SK-N-SH treated with all-trans-retinoic acid at 6 μM for 48 hours (cell line): ENCODE measurements at regions not wholly inside any gene's neighbourhood (a gene's known extent, or its start where the extent isn't known, plus 50 kb on each side); places are given as distances from the start of the nearest gene placed in this dataset.

ENCODE experiments used
- ARNTL ChIP-seq: fragments of 450-650 bp; formaldehyde crosslinking; IDR thresholded peaks from 2 replicates; pipeline ENCODE4 v1.5.0; 2020; ENCODE audit warnings: low read depth, mild to moderate bottlenecking, moderate library complexity, borderline replicate concordance
- BACH2 ChIP-seq: fragments of 250-450 bp; sonication (Bioruptor Pico); IDR thresholded peaks from 2 replicates; pipeline ENCODE4 v1.9.0; 2021; ENCODE audit warnings: mild to moderate bottlenecking, borderline replicate concordance
- CREB5 ChIP-seq: fragments of 250-450 bp; sonication (Bioruptor Pico); IDR thresholded peaks from 2 replicates; pipeline ENCODE4 v1.5.1; 2020; ENCODE audit warnings: low read depth, mild to moderate bottlenecking, moderate library complexity
- OSR1 ChIP-seq: fragments of 250-450 bp; sonication (Bioruptor Pico); IDR thresholded peaks from 2 replicates; pipeline ENCODE4 v1.8.0; 2022; ENCODE audit warnings: moderate library complexity, mild to moderate bottlenecking, inconsistent platforms
- PATZ1 ChIP-seq: fragments of 250-450 bp; sonication (Bioruptor Pico); IDR thresholded peaks from 2 replicates; pipeline ENCODE4 v1.8.0; 2020; ENCODE audit warnings: mild to moderate bottlenecking, moderate library complexity, borderline replicate concordance
- RARB ChIP-seq: fragments of 250-450 bp; sonication (Bioruptor Pico); IDR thresholded peaks from 2 replicates; pipeline ENCODE4 v1.8.0; 2021; ENCODE audit warnings: mild to moderate bottlenecking, moderate library complexity
- SNAI2 ChIP-seq: fragments of 250-450 bp; sonication (Bioruptor Pico); IDR thresholded peaks from 2 replicates; pipeline ENCODE4 v1.5.0; 2020; ENCODE audit warnings: mild to moderate bottlenecking, moderate library complexity
- TCF4 ChIP-seq: fragments of 250-450 bp; sonication (Bioruptor Pico); IDR thresholded peaks from 2 replicates; pipeline ENCODE4 v1.8.0; 2021; ENCODE audit warnings: mild to moderate bottlenecking, moderate library complexity, borderline replicate concordance
- TOX ChIP-seq: fragments of 250-450 bp; sonication (Bioruptor Pico); IDR thresholded peaks from 2 replicates; pipeline ENCODE4 v1.8.0; 2021; ENCODE audit warnings: mild to moderate bottlenecking, moderate library complexity, borderline replicate concordance
- TSHZ2 ChIP-seq: fragments of 250-450 bp; sonication (Bioruptor Pico); IDR thresholded peaks from 2 replicates; pipeline ENCODE4 v1.5.0; 2020; ENCODE audit warnings: mild to moderate bottlenecking, moderate library complexity
- ZC3H10 ChIP-seq: fragments of 250-450 bp; sonication (Bioruptor Pico); IDR thresholded peaks from 2 replicates; pipeline ENCODE4 v1.5.1; 2021; ENCODE audit warnings: mild to moderate bottlenecking, moderate library complexity
- ZFP3 ChIP-seq: fragments of 250-450 bp; sonication (Bioruptor Pico); IDR thresholded peaks from 2 replicates; pipeline ENCODE4 v1.5.0; 2020; ENCODE audit warnings: mild to moderate bottlenecking, moderate library complexity
- ZFP30 ChIP-seq: fragments of 450-650 bp; formaldehyde crosslinking; IDR thresholded peaks from 2 replicates; pipeline ENCODE4 v1.5.0; 2022; ENCODE audit warnings: mild to moderate bottlenecking, moderate library complexity

- no peak for TF ChIP-seq OSR1
- TF ChIP-seq TSHZ2, result no peak
- TF ChIP-seq CREB5 (CRISPR knock-in tag), result no peak
- TF ChIP-seq BACH2 (CRISPR knock-in tag), result no peak
- no peak for TF ChIP-seq ZFP3 (CRISPR knock-in tag)
- TF ChIP-seq SNAI2 (CRISPR knock-in tag), result no peak
- TF ChIP-seq RARB (CRISPR knock-in tag), result no peak
- no peak for TF ChIP-seq TOX (CRISPR knock-in tag)
- no peak for TF ChIP-seq PATZ1 (CRISPR knock-in tag)
- no peak for TF ChIP-seq ZFP30 (CRISPR knock-in tag)
- TF ChIP-seq ARNTL, result no peak
- TF ChIP-seq ZC3H10 (CRISPR knock-in tag), result no peak
- TF ChIP-seq TCF4 (CRISPR knock-in tag), result no peak
These were observed 189.1 kb upstream of the TMEM132C start for GRCh38 chr12:128077917-128078298.
